ENCODE measurements at regions not wholly inside any gene's neighbourhood (a gene's known extent, or its start where the extent isn't known, plus 50 kb on each side); places are given as distances from the start of the nearest gene placed in this dataset.

DNA sequence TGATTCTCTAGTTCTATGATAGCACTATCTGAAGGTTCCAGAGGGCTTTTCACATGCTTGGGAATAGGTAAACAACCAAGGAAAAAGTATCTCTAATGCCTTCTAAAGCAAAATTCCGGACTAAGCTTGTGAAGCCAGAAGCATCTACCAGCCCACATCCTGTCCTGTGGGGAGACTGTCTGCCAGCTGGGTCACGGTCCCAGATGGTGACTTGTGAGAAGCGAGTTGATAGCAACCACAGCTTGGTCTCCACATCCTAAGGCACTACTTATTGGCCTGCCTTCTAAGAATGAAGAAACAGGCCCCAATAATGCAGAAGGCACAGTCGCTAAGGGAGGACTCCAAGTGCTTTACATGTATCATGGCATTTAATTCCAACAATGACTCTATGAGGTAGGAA, 184.1 kb upstream of the ADRA1B start:
- TF ChIP-seq, protein P1, sequence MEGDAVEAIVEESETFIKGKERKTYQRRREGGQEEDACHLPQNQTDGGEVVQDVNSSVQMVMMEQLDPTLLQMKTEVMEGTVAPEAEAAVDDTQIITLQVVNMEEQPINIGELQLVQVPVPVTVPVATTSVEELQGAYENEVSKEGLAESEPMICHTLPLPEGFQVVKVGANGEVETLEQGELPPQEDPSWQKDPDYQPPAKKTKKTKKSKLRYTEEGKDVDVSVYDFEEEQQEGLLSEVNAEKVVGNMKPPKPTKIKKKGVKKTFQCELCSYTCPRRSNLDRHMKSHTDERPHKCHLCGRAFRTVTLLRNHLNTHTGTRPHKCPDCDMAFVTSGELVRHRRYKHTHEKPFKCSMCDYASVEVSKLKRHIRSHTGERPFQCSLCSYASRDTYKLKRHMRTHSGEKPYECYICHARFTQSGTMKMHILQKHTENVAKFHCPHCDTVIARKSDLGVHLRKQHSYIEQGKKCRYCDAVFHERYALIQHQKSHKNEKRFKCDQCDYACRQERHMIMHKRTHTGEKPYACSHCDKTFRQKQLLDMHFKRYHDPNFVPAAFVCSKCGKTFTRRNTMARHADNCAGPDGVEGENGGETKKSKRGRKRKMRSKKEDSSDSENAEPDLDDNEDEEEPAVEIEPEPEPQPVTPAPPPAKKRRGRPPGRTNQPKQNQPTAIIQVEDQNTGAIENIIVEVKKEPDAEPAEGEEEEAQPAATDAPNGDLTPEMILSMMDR (IDR thresholded peaks at IDR 0.05 in 8 of 11, conservative IDR thresholded peaks at IDR 0.05 in 3 of 11), result no peak
- TF ChIP-seq POLR2AphosphoS5 (IDR thresholded peaks at IDR 0.05), result no peak
- no peak for TF ChIP-seq POLR2A (IDR thresholded peaks at IDR 0.05)
